ENCODE measurements at regions not wholly inside any gene's neighbourhood (a gene's known extent, or its start where the extent isn't known, plus 50 kb on each side); places are given as distances from the start of the nearest gene placed in this dataset.

GRCh38 chr14:86626530-86626929 is 1096.6 kb downstream of the FLRT2 start:
- TF ChIP-seq CTCF (IDR thresholded peaks at IDR 0.05): no peak
- no peak for TF ChIP-seq POLR2A (IDR thresholded peaks at IDR 0.05)
- H3K9me3 ChIP-seq (replicated peaks in 1 of 3): no peaks in the 10 kb centered on the region
- no peak for DNase-seq
- no peak overlapping the region for H3K4me3 ChIP-seq
- H3K27me3 ChIP-seq: no peaks in the 10 kb centered on the region
- no peak overlapping the region for H3K27ac ChIP-seq
- WGBS, 4 donors: 63 to 80% (median 76%) methylated on average over 3 of the region's 3 CpGs
- H3K4me1 ChIP-seq (replicated peaks in 1 of 2): no peaks in the 10 kb centered on the region
- intact Hi-C loops (cut with DNase I): no loop called here
- H3K36me3 ChIP-seq (replicated peaks in 1 of 2): no peaks in the 10 kb centered on the region

- H3K9me3 ChIP-seq (replicated peaks in 1 of 3): no peaks in the 10 kb centered on the region
- no peak overlapping the region for H3K27ac ChIP-seq
- TF ChIP-seq CTCF (IDR thresholded peaks at IDR 0.05) (no peak), POLR2A (IDR thresholded peaks at IDR 0.05) (no peak)
- H3K4me3 ChIP-seq: no peak overlapping the region
- intact Hi-C loops (cut with DNase I): no loop called here
- no peak for DNase-seq
- no peaks in the 10 kb centered on the region for H3K36me3 ChIP-seq (replicated peaks in 1 of 2)
- H3K27me3 ChIP-seq: no peaks in the 10 kb centered on the region
- no peaks in the 10 kb centered on the region for H3K4me1 ChIP-seq (replicated peaks in 1 of 2)
These were observed 1095.7 kb downstream of the FLRT2 start for GRCh38 chr14:86625637-86626036.

GRCh38 chr14:86619726-86620125 is 1089.8 kb downstream of the FLRT2 start:
- TF ChIP-seq POLR2A (IDR thresholded peaks at IDR 0.05) (no peak), CTCF (IDR thresholded peaks at IDR 0.05) (no peak)
- intact Hi-C loops (cut with DNase I): no loop called here
- DNase-seq: no peak
- Histone ChIP-seq H3K36me3 (replicated peaks in 1 of 2) (no peaks in the 10 kb centered on the region), H3K4me3 (no peak overlapping the region), H3K9me3 (replicated peaks in 1 of 3) (no peaks in the 10 kb centered on the region), H3K27ac (no peak overlapping the region), H3K4me1 (replicated peaks in 1 of 2) (no peaks in the 10 kb centered on the region), H3K27me3 (no peaks in the 10 kb centered on the region)
- WGBS, 4 donors: 67 to 79% (median 74%) methylated on average over 2 of the region's 2 CpGs

GRCh38 chr14:86613786-86614185 is 1083.8 kb downstream of the FLRT2 start:
- H3K4me3 ChIP-seq: no peak overlapping the region
- no peaks in the 10 kb centered on the region for H3K27me3 ChIP-seq
- DNase-seq: no peak
- intact Hi-C loops (cut with DNase I): no loop called here
- no peaks in the 10 kb centered on the region for H3K4me1 ChIP-seq (replicated peaks in 1 of 2)
- no peaks in the 10 kb centered on the region for H3K36me3 ChIP-seq (replicated peaks in 1 of 2)
- no peak overlapping the region for H3K27ac ChIP-seq
- TF ChIP-seq POLR2A (IDR thresholded peaks at IDR 0.05) (no peak), CTCF (IDR thresholded peaks at IDR 0.05) (no peak)
- no peaks in the 10 kb centered on the region for H3K9me3 ChIP-seq (replicated peaks in 1 of 3)
- WGBS, 4 donors: 40 to 56% (median 44%) methylated on average over 1 of the region's 1 CpG

All from adrenal gland (tissue), 9 donors.